Stimulated activated CD8-positive, alpha-beta memory T cell treated with anti-CD3 and anti-CD28 coated beads, Interleukin-15, amount 100 ng/mL, for 4 hours (primary cell): ENCODE measurements at regions not wholly inside any gene's neighbourhood (a gene's known extent, or its start where the extent isn't known, plus 50 kb on each side); places are given as distances from the start of the nearest gene placed in this dataset.
A peak's percentile ranks its signal among the peaks of the same experiment; 100 is the strongest.

ENCODE experiments used
- DNase-seq, 2 donors: peaks; one replicate each; pipeline ENCODE4 v3.0.0-alpha.2; 2020; ENCODE audit warnings: low read depth in 2 of 2

DNA sequence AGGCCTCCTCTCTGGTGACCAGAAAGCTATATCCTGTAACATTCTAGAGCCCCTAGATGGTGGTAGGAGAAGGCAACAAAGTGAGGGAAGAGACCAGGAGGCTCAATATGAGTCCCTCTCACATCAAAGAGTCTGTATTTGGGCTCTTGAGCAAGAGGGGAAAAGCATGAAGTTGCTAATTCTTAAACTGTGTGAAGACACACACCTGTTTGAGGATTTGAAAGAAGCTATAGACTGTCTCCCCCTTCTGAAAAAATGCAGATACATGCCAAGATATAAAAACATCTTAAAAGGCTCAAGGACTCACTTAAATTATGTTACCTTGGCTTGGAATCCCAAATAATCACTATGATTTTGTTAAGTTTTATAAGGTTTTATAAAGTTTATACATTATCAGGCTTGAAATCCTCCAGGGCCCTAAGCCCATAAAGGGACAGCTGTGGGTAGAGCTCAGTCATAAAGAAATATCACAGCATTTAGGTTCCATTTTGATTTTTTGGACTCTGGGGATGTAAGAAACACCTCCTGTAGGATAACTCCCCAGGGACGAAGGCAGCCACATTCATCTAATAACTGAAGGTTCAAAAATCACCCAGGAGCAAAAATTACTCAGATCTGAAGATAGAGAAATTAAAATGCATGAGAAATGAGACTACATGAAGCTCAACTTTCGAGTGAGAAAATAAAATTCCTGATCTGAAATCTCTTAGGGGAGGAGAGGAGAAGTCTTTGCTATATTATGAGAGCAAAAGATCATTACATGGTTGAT, 136.1 kb upstream of the LGALSL start:
- DNase-seq = no peak

DNA sequence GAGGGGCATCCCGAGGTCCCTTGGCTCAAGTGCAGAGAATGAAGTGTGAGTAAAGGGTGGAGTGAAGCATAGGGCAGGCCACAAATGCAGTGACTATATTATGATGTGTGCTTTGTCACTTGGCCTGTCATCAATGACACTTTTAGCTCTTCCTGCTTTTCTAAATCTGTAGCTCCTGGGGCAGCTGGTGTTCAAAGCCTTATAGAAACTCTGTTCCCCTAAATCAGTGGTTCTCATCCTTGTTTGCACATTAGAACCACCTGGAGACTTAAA, 135.6 kb upstream of the LGALSL start:
- no peak for DNase-seq

DNA sequence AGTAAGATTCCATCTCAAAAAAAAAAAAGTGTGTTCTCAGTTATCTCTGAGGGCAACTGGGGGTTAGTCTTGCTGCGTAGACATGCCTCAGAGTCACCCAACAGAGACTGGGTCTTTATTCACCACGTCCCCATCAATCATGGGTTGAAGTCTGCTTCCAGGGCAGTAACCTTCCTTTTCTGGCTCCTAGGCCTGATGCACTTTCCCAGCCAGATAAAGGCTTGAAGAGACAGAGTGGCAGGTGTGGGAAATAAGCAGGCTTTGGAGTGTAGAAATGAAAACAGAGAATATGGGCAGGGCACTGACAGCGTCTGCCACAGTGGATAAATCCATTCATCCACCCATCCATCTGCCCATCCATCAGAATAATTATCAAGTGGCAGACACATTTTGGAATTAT, 134.1 kb upstream of the LGALSL start:
- no peak for DNase-seq

DNA sequence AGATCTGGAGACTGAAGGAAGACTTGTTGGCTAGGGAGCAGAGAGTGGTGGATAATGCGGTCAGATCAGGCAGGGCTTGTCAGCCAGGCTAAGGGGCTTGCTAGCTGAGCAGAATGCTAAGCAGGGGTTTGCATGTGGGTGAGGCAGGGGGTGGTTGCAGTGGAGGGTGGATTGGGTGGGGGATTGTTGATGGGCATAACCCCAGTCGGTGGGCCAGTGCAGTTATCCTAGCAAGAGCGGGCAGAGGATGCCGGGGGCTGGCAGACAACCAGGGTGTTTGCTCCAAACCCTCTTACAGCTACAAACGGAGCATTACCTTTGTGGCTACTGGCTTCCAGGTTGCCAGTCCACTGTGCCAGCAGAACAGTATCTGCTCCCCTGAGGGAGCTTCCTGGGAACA, 131.5 kb upstream of the LGALSL start:
- no peak for DNase-seq

DNA sequence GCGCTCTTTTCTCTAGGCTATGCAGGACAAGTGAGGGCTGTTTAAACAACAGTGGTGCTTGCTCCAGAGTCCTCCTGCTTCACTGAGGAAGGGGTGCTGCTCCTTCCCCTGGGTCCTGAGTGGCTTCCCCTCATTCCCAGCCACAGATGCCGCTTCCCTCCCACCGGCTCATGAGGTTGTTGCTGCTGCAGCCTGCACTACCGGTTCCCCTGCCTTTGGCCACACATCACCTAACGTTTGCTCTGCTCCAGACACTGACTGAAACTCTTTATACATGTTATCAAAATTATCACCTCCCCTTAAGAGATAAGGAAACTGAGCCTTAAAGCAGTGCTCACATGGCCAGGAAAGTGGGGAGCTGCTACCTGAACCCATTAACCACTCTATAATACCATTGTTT, 130.8 kb upstream of the LGALSL start:
- DNase-seq = no peak

DNA sequence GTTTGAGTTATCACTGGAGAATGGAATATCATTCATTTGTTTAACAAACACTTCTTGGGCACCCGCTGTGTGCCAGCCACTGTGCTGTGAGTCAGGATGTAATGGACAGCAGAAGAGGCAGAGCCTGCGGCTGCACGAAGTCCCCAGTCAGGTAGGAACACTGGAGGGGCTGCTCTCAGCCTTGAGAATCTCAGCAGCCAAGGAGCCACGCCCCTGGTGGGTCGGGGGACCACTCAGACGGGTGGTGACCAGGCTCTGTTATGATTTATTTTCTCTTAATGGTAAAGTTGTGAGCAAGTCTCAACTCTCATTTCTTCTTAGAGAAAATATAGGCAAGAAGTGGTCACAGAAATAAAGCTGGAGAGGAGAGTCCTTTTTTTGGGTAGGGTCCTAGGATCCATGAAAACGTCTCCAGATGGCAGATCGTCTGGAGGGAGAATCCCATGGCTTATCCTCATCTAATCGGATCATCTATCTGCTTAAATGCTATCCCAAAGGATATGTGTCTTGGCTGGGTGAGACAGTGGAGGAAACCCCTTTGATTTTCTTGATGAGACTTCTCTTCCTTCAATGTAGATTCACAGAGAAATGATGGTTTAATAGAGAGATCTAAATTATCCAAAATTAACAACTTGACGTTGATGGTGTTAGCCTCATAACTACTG, 129.1 kb upstream of the LGALSL start:
- no peak for DNase-seq

DNA sequence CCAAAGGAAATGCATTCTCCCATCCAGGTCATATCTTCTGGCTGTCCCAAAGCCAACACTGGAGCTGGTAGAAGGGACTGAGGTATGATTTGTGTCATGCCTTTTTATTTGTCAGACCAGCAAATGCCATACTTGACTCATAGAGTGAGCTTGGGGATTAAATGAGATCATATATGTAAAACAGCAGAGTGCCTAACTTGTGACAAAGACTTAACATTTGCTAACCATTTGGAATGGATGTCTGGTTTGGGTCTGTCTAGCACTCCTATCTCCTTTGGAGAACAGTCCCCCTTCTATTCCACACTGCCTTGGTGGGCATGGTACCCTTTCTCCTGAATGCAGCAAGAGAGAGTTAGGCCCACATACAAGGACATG, 128.5 kb upstream of the LGALSL start:
- no peak for DNase-seq

DNA sequence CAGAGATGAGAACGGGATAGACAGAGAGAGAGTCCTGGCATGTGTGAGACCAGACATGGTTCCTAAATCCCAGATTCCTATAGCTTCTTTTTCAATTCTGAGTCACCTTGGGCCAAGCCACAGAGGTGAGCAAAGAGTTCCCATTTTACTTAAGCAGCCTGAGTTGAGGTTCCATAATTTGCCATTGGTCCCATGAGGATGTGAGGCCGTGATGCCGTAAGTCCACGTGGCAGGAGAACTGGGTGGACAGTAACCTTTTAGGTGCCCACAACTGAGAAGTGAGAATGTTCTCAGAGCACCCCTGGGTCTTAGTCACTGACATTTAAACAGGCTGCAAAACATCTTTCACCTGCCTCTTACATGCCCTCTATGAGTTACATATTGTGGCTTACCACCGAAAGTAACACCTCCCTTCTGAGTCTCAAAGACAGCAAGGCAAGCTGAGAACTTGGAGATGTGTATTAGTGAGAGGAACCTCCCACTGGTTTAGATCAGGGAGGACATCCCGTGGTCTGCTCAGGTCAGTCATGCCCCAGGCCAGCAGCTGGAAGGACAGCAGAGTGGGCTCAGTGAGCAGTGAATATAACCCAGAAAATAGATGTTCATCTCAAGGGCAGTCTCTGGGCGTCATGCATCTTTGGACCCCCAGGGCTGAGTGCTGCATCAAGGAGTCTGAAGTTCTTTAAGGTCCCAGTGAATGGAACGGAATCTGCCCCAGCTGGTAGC, 127.9 kb upstream of the LGALSL start:
- DNase-seq = peak in 1 of 2 donors; percentile 48

DNA sequence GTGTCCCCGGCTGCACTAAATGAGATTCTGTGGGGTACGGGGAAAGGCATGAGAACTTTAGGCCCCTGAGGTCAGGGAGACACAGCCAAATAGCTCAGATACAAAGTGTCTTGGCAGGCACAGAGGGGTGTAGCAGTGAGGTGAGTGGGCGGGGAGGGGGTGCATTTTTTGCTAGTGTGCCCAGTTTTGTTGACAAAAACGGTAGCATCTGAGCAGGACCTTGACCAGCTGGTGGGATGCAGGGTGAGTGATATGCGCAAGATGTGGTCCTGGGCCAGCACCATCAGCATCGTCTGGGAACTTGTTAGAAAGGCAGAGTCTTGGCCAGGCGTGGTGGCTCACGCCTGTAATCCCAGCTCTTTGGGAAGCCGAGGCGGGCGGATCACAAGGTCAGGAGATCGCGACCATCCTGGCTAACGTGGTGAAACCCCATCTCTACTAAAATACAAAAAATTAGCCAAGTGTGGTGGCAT, 127.3 kb upstream of the LGALSL start:
- no peak for DNase-seq

DNA sequence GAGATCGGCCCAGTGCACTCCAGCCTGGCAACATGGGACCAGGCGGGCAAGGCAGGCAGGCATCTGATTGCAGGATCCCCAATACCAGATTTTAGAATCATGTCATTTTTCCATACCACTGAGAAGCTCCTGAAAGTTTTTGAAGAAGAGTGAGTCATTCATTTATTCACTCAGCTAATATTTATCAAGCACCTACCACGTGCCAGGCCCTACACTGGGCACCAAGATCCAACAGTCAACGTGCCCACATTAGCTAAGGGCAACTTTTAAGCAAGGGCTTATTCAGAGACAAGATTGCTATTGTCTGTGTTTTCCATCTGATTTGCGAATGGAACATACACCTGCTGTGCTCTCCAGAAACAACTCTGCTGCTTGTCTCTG, 126.8 kb upstream of the LGALSL start:
- DNase-seq = no peak

DNA sequence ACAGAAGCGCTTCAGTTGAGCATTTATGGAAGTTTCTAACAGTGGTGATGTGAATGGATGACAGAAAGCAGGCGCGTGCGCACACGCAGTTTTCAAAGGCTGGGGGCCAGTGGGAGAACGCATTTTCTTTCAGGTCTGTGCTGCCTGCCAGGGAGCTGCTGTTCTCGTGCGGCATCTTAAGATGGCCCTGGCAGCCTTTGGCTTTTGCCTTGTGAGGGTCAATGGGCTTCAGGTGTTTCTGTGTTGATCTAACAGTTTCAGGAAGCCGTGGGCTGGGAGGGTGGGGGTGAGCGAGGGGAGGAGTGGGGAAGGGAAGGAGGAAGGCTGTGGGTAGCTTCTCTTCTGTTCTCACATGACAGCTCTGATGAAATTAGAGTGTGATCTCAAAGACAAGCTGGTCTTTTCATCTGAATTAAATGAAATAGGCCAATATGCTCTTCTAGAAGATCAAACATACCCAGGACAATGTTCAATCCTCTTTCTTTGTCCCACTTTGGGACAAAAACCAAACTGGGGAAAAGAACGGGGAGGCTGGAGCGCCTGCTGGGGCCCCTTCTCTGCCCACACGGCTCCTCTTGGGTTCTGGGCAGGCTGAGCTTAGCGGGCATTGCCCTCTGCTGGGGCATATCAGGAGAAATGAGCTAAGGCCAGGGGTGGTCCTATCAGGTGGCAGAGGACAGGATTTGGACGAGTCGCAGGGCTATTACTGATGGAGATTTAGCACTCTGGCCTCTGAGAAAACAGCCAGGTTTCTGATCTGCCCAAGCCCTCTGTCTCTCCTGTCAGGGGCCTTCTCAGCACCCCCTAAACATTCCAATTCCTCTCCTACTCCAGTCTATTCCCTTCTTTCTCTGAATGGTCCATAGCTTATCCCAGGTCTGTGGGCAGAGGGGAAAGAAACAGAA, 126.2 kb upstream of the LGALSL start:
- DNase-seq = no peak

DNA sequence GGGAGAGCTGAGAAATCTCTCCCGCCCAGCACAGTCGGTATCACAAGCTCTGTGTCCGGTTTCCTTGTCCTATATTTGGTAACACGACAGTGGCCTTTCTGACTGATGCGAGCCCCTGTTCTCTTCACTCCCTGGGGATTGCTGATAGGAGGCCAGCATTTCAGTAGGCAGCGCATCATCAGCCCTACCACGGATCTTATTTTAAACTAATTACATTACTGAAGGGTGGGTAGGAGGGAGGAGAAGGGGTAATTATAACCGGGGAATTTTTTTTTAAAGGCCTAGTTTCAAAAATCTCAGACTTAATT, 125.6 kb upstream of the LGALSL start:
- no peak for DNase-seq

DNA sequence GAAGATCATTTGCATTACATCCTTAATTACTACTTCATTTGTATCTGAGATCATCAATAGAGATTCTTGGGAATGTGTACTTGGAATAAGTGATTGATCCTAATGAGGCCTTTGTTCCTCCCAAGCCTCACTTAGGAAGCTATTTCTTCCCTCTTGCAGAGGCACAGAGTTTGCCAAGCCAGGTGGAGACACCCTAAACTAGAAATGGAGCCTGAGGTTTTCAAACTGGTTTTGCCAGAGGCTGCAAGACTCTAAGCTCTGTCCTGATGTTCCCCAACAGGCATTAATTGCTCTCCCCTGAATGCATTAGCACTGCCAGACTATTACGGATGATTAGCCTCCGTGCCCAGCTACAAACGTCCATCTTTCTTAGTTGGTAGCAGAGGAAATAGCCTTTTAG, 125.2 kb upstream of the LGALSL start:
- no peak for DNase-seq

DNA sequence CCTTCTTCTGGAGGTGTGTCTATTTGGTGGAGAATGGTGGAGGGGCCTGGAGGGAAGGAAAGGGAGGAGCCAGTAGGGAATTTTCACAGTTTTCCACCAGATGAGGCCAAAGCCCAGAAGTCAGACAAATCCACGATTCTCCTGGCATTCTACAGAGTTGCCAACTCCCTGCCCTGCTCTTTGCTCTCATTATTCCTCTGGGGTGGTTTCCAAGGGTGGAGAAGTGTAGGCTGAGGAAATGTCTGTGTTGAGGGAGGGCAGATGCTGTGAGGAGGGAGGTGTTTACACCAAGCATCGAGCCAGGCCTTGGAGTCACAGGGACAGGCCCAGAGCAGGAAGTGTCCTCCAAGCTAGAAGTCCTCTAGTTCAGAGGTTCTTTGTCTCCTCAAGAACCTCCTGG, 124.1 kb upstream of the LGALSL start:
- no peak for DNase-seq

DNA sequence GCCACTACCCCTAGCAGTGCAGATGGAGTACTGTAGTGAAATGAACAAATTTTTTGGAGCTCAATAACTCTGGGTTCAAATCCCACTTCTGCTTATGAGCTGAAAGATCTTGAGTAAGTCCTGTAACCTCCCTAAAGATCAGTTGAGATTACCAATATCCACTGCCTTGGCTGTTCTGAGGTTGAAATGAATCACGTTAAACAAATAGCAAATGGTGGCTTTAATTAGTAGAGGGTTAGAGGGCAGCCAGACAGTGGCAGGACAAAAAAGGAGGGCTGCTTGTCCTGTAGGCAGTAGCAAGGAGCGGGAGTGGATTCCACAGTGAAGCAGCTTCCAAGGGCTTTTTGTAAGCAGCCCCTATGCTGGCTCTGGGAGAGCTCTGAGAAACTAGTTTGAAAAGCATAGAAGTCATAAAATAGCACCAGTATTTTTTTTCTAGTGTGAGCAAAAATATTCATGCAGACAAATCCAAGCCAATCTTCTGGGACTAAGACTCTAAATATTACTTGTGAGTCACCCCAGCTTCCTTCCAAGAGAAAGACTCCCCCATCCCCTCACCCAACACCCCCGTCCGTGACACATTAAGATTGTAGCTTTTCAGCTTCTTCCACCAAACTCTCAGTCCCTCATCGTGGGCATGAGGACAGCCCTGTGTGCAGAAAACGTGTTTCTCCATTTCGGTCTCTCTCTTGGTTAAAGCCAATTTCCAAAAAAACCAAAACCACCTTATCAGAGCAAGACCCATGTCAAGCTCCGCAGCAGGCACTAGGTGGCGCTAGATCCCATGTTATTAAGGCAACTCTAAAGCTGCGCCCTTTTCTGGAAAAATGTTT, 123.5 kb upstream of the LGALSL start:
- peak; percentile 23 to 58 for DNase-seq

DNA sequence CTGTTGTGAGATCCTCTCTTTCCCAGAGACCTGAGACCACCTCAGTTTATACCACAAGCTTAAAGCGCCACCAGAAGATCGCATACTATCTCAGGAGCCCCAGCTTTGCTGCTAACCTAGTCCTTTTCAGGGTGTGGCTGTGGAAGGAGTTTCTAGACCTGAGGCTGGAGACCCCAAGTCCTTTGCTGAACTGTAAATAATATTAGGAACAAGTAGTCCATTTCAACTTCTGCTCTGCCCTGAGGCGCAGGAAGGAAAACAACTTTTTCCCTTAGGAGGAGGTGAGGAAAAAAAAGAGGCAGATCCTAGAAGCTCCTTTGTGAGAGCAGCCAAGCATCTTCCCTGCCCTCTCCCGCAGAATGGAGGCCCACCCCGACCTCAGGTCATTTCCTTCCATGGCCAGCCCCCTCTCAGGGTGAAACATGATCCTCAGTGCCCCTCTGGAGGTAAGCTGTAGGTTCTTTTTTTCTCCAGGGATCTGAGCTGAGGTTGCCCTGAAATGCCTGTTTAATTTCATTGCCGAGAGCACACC, 122.8 kb upstream of the LGALSL start:
- no peak for DNase-seq

DNA sequence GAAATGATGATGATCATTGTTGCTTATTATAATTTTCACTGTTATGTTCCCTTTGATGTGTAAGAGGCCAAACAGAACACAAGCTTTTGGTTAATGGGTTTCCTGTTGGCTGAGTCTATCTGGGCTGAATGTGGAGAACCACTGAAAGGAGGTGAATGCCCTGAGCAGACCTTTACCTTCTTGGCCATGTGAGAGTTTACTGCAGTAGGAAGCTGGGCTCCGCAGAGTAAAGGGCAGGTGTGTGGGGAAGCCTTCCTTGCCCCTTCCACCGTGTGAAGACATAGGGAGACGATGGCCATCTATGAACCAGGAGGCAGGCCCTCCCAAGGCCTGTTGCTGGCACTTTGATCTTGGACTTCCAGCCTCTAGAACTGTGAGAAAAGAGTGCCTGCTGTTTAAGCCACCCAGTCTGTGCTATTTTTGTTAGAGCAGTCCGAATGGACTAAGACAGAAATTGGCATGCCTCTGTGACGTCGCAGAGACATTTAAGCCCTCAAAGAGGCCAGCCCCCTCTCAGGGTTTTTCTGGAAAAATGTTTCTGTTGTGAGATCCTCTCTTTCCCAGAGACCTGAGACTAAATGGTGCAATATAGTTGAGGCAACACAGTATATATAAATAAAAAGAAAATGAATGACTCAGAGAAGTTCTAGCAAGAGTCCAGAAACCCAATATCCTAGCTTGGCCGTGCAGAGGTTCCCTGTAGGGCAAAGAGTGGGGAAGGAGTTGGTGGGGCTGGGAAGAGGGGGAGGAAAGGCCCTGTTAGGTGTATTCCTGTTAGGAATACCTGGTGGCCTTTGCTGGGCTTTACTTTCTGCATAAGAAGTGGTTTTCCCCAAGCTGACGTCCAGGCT, 121.9 kb upstream of the LGALSL start:
- no peak for DNase-seq

DNA sequence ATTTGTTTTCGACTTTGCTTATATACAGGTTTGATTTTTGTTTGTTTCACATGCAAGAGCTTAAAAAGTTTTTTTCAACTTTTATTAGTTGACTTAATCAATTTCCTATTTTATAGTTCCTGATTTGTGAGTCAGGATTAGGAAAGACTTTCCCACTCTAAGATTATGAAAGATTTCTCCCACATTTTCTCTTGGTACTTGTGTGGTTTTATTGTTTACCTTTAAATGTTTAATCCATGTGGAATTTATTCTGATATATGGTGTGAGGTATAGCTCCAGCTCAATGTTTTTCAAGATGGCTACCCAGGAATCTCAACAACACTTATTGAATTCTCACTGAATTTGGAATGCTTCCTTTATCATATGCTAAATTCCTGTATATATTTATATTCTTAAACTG, 117.8 kb upstream of the LGALSL start:
- DNase-seq = no peak

DNA sequence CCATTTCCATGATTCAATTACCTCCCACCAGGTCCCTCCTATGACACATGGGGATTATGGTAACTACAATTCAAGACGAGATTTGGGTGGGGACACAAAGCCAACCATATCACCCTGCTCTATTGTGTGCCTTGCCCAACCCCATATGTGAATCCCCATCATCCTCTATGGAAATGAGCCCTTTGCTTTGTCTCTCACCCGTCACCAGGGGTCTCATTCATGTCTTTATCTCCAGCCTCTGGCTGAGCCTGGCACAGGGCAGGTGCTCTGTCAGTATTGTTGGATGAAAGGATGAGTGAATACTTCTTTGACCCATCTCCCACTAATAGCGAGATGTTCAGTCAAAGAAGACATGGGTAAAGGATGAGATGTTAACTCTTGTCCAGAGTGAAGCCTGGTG, 116.6 kb upstream of the LGALSL start:
- DNase-seq = no peak

DNA sequence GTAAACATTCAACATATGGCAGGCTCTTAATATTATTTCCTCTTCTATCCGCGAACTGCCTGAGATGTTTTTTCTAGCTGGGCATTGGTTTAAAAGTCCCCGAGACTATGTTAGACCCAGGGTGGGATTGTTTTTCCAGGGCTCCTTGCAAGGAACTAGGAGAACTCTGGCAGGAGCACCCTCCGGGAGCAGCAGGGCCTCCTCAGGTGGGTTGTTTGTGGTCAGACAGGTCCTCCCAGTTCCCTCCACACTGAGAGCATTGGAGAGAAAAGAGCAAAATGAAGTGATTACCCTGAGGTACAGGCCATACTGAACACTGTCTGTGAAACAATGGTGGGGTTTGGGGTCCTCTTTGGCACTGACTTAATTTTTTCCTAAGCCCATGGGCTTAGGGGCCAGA, 115.9 kb upstream of the LGALSL start:
- DNase-seq = no peak
